ENCODE measurements at regions not wholly inside any gene's neighbourhood (a gene's known extent, or its start where the extent isn't known, plus 50 kb on each side); places are given as distances from the start of the nearest gene placed in this dataset.

DNA sequence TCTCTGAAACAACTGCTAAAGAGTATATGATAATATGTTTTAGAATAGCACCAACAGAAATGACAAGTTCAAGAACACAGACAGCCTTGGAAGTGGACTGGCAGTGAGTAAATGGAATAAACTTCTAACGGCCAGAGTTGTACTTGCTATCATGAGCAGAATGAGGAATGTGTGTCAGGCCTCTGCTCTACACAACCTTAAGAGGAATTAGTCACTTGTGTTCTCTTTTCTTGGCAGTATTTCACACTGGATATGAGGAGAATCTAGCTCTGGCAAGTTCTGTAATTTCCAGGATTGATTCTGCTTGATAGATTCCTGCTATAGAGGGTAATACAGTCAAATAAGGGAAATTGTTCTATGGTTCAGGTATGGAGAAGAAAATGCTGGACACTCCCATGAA, 757.3 kb downstream of the EFNB2 start:
- DNase-seq (ENCODE audit: low read depth): peak; percentile 54
- TF ChIP-seq, protein P1, sequence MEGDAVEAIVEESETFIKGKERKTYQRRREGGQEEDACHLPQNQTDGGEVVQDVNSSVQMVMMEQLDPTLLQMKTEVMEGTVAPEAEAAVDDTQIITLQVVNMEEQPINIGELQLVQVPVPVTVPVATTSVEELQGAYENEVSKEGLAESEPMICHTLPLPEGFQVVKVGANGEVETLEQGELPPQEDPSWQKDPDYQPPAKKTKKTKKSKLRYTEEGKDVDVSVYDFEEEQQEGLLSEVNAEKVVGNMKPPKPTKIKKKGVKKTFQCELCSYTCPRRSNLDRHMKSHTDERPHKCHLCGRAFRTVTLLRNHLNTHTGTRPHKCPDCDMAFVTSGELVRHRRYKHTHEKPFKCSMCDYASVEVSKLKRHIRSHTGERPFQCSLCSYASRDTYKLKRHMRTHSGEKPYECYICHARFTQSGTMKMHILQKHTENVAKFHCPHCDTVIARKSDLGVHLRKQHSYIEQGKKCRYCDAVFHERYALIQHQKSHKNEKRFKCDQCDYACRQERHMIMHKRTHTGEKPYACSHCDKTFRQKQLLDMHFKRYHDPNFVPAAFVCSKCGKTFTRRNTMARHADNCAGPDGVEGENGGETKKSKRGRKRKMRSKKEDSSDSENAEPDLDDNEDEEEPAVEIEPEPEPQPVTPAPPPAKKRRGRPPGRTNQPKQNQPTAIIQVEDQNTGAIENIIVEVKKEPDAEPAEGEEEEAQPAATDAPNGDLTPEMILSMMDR (conservative IDR thresholded peaks at IDR 0.05; ENCODE audit: low read depth, low read length): no peak
- no peak overlapping the region for H3K4me3 ChIP-seq (ENCODE audit: low read depth, low read length)

DNA sequence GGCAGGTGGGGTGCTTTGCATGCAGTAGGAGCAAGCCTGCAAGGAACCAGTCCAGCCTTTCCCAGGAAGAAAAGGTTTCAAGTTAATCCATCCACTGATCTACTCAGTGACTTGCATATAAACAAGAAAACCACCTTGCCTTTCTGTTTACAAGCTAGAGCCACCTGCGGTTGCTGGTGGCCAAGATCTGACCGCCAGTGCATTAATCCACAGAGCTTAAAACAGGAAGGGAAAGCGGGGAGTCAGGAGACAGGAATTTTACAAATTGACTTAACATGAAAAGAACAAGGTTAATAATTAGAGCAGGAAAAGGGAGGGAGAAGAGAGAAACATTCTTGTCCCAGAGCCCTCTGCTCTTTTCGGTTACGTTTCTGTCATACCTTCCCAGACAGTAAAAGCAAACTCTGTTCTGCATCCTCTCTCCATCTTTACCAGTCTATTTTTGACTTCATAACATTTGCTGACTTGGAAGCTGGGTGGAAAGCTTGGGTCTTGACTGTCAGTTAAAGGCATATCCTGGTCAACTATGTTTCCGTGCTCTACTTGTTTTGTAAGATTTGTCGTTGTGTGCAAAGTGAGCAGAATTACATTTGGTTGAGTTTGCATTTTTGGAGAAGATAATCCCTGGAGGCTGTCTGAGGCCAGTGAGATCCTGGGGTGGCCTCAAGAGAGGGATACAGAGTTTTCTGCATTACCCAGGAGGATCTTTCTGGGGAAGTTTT, 760.6 kb downstream of the EFNB2 start:
- peak overlapping the region; percentile 32 for H3K4me3 ChIP-seq (ENCODE audit: low read depth, low read length)
- TF ChIP-seq, protein P1 (conservative IDR thresholded peaks at IDR 0.05; ENCODE audit: low read depth, low read length): no peak
- DNase-seq (ENCODE audit: low read depth): peak; percentile 96

DNA sequence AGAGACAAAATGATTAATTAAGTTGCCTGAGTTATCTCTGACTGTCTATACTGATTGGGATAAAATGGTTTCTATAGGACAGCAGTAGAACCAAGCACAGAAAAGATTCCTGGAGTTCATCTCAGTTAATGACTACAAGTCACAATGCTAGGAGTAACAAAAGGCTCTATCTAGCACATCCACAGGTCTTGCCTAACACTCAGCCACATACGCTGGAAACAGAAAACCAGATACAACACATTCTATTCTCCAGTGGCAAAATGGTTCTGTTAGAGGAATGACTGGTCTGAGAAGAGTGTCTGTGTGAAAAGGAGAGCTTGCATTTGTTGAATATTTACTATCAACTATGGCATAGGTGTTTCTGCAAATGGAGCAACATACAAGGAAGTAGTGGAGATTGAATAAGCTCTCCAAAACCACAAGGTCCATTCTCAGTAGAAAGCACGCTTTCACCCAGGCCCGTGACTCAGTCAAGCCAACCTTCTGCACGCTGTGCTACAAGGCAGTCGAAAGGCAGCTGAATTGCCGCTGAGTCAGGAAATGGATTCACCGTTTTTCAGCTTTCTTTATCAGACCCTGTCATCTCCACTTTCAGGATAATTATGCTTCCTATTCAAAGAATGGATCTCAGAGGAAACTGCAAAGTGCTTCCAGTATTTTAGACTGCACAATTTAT, 761.5 kb downstream of the EFNB2 start:
- TF ChIP-seq, protein P1 (conservative IDR thresholded peaks at IDR 0.05; ENCODE audit: low read depth, low read length): no peak
- peak; percentile 84 for DNase-seq (ENCODE audit: low read depth)
- H3K4me3 ChIP-seq (ENCODE audit: low read depth, low read length): peak overlapping the region; percentile 32

DNA sequence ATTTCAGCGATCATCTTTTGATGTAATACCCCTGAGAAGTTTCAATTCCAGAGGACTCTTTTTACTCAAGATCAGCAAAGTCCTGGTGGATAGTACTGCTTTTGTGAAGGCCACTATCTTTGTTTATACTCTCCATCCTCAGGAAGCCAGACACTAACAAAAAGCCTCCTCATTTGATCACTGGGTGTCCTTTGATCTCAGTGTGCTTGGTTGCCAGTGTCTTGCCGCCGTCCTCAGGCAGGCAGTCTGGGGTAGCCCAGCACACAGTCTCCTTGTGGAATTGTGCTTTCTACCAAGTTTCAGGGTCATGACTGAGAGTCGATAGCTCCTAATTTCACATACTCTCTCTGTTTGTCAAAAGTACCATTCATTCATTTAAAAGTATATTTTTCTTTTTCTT, 762.2 kb downstream of the EFNB2 start:
- no peak for DNase-seq (ENCODE audit: low read depth)

DNA sequence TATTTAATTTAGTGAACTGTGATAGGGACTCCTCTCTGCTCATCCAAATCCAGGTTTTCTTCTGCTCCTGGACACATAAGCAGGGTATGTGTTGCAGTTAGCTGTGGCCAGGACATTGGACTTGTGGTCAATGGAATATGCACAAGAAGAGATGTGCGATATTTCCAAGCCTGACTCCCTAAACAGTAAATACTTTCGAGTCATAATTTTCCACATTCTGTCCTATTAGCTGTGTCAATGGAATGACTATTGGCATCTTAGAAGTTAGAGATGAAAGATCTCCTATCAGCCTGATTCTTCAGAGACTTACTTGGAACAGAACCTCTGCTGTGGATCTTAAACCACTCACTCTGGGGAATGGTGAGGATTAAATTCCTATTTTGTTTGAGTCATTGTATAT, 771.0 kb downstream of the EFNB2 start:
- no peak overlapping the region for H3K4me3 ChIP-seq (ENCODE audit: low read depth, low read length)
- TF ChIP-seq, protein P1 (conservative IDR thresholded peaks at IDR 0.05; ENCODE audit: low read depth, low read length): no peak
- DNase-seq (ENCODE audit: low read depth): no peak

More for the DNA sequence above, 762.2 kb downstream of the EFNB2 start:
- TF ChIP-seq, protein P1 (conservative IDR thresholded peaks at IDR 0.05; ENCODE audit: low read depth, low read length): no peak
- H3K4me3 ChIP-seq (ENCODE audit: low read depth, low read length): no peak overlapping the region

DNA sequence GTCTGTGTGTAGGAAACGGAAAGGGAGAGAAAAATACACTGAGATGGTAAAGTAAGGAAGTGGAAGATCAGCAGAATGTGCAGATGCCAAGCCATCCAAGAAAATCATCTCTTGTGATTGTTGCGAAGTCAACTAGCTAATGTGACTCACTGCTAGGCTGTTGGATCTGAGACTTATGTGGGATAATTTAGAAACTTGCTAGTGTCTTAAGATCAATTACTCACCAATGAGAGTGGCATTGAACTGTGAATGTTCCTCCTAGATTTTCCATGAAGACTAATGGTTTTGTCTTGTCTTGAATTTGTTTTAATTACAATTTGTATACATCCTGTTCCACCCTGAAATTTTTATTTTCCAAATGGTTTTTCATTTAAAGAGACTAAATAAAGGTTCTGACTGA, 771.6 kb downstream of the EFNB2 start:
- TF ChIP-seq, protein P1 (conservative IDR thresholded peaks at IDR 0.05; ENCODE audit: low read depth, low read length): no peak
- H3K4me3 ChIP-seq (ENCODE audit: low read depth, low read length): no peak overlapping the region
- DNase-seq (ENCODE audit: low read depth): peak; percentile 83
